Natural killer cell (primary cell): ENCODE measurements at regions not wholly inside any gene's neighbourhood (a gene's known extent, or its start where the extent isn't known, plus 50 kb on each side); places are given as distances from the start of the nearest gene placed in this dataset.

ENCODE experiments used
- ATAC-seq, 3 donors: fragments of 150-1000 bp in 2 of 3; fragments of 200-7000 bp in 1 of 3; cut with Tn5 transposase; 1 replicate in 1 of 3; 2 replicates in 2 of 3; pipeline ENCODE4 v1.10.0; 2021; ENCODE audit warnings: mild to moderate bottlenecking in 2 of 3, moderate library complexity in 2 of 3
- DNase-seq, 2 donors: peaks; one replicate each; pipeline versions ENCODE4 v3.0.0 to v3.0.0-alpha.2; 2013 to 2021; ENCODE audit warnings: mixed read lengths in 1 of 2
- H3K27ac ChIP-seq: one replicate; pipeline ENCODE4 v1.5.1; 2013; ENCODE audit warnings: mild to moderate bottlenecking, low read length
- H3K27me3 ChIP-seq: one replicate; pipeline ENCODE4 v1.6.1; 2013; ENCODE audit warnings: low read length; ENCODE audit not compliant: control insufficient read depth, insufficient read depth
- H3K36me3 ChIP-seq: one replicate; pipeline ENCODE4 v1.6.1; 2013; ENCODE audit warnings: low read length; ENCODE audit not compliant: control insufficient read depth, insufficient read depth
- H3K4me1 ChIP-seq: one replicate; pipeline ENCODE4 v1.6.1; 2013; ENCODE audit warnings: low read length; ENCODE audit not compliant: control insufficient read depth, insufficient read depth
- H3K4me3 ChIP-seq: one replicate; pipeline ENCODE4 v1.5.1; 2013; ENCODE audit warnings: low read length
- H3K9me3 ChIP-seq: one replicate; pipeline ENCODE4 v1.6.1; 2013; ENCODE audit warnings: low read length; ENCODE audit not compliant: control insufficient read depth, insufficient read depth
- H3K27ac Mint-ChIP-seq, 2 donors: one replicate each; pipeline ENCODE4 v1.8.0; 2022; ENCODE audit warnings: mild to moderate bottlenecking in 2 of 2, mixed read lengths in 2 of 2, moderate library complexity in 1 of 2
- H3K27me3 Mint-ChIP-seq, 2 donors: one replicate each; pipeline ENCODE4 v1.8.0; 2022; ENCODE audit warnings: low read depth in 2 of 2, mixed read lengths in 2 of 2
- H3K36me3 Mint-ChIP-seq: one replicate; pipeline ENCODE4 v1.8.0; 2022; ENCODE audit warnings: mixed read lengths
- H3K4me1 Mint-ChIP-seq, 2 donors: one replicate each; pipeline ENCODE4 v1.8.0; 2022; ENCODE audit warnings: mixed read lengths in 2 of 2
- H3K4me3 Mint-ChIP-seq: one replicate; pipeline ENCODE4 v1.8.0; 2022; ENCODE audit warnings: mild to moderate bottlenecking, moderate library complexity, mixed read lengths
- H3K9me3 Mint-ChIP-seq, 2 donors: one replicate each; pipeline ENCODE4 v1.8.0; 2022; ENCODE audit warnings: mixed read lengths in 2 of 2
- WGBS: methylation state at CpG from one replicate; pipeline ENCODE4 v1.1.7; 2013; ENCODE audit warnings: missing lambda C conversion rate; ENCODE audit not compliant: insufficient coverage; 5-methylcytosine and 5-hydroxymethylcytosine counted together
- intact Hi-C: fragments of 100-400 bp; cut with micrococcal nuclease; formaldehyde crosslinking; loops from one replicate; pipeline ENCODE4 v1.14.2; 2022
- TF ChIP-seq, protein P1 (sequence below): fragments of 200-600 bp; IDR thresholded peaks from one replicate; pipeline ENCODE4 v1.8.0; 2022; ENCODE audit warnings: antibody characterized with exemption

DNA sequence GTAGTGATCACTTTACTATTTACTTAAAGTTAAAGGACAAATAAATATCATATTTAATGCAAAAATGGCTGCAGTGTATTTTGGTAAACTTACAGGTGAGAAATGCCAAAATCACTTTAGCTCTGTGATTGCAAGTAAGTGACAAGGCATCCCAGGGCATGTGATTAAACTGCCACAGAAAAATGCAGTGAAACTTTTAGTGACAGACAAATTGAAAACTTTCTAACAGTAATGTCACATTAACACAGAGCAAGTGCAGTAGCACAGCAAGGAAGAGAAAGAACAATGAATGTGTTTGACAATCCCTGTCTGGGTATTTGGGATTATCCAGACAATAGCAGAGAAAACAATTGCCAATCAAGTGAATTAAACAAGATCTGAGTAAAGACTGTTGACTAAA, 606.8 kb downstream of the SLCO4C1 start:
- Mint-ChIP-seq H3K27ac (no peak overlapping the region), H3K36me3 (no peaks in the 10 kb centered on the region), H3K27me3 (no peaks in the 10 kb centered on the region), H3K4me1 (no peaks in the 10 kb centered on the region), H3K4me3 (no peak overlapping the region), H3K9me3 (no peaks in the 10 kb centered on the region)
- Histone ChIP-seq H3K4me1 (no peaks in the 10 kb centered on the region), H3K9me3 (no peaks in the 10 kb centered on the region), H3K36me3 (no peaks in the 10 kb centered on the region), H3K27ac (no peak overlapping the region), H3K27me3 (no peaks in the 10 kb centered on the region), H3K4me3 (no peak overlapping the region)
- DNase-seq (no peak), ATAC-seq (no peak)
- intact Hi-C loops, result no loop called here
- TF ChIP-seq, protein P1, sequence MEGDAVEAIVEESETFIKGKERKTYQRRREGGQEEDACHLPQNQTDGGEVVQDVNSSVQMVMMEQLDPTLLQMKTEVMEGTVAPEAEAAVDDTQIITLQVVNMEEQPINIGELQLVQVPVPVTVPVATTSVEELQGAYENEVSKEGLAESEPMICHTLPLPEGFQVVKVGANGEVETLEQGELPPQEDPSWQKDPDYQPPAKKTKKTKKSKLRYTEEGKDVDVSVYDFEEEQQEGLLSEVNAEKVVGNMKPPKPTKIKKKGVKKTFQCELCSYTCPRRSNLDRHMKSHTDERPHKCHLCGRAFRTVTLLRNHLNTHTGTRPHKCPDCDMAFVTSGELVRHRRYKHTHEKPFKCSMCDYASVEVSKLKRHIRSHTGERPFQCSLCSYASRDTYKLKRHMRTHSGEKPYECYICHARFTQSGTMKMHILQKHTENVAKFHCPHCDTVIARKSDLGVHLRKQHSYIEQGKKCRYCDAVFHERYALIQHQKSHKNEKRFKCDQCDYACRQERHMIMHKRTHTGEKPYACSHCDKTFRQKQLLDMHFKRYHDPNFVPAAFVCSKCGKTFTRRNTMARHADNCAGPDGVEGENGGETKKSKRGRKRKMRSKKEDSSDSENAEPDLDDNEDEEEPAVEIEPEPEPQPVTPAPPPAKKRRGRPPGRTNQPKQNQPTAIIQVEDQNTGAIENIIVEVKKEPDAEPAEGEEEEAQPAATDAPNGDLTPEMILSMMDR, result no peak

DNA sequence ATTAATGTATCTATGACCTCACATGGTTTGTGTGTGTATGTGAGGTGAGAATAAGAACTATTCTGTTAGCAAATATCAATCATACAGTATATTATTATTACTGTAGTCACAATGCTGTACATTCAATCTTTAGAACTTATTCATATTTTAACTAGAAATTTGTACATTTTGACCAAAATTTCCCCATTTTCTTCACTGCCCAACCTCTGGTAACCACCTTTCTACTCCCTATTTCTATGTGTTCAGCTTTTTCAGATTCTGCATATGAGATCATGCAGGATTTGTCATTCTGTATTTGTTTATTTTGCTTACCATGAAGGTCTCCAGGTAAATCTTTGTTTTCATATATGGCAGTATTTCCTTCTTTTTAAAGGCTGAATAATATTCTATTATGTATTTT, 607.9 kb downstream of the SLCO4C1 start:
- H3K4me1 Mint-ChIP-seq, result no peaks in the 10 kb centered on the region
- no peaks in the 10 kb centered on the region for H3K27me3 Mint-ChIP-seq
- no peak overlapping the region for H3K4me3 Mint-ChIP-seq
- no peak overlapping the region for H3K27ac Mint-ChIP-seq
- H3K4me3 ChIP-seq, result no peak overlapping the region
- ATAC-seq (no peak), DNase-seq (no peak)
- no peaks in the 10 kb centered on the region for H3K9me3 Mint-ChIP-seq
- H3K27ac ChIP-seq, result no peak overlapping the region
- intact Hi-C loops, result no loop called here
- H3K36me3 ChIP-seq, result no peaks in the 10 kb centered on the region
- TF ChIP-seq, protein P1, result no peak
- no peaks in the 10 kb centered on the region for H3K4me1 ChIP-seq
- no peaks in the 10 kb centered on the region for H3K27me3 ChIP-seq
- no peaks in the 10 kb centered on the region for H3K36me3 Mint-ChIP-seq
- H3K9me3 ChIP-seq, result no peaks in the 10 kb centered on the region

GRCh38 chr5:101687349-101687985, 608.6 kb downstream of the SLCO4C1 start:
- TF ChIP-seq, protein P1, result no peak
- H3K27me3 Mint-ChIP-seq, result no peaks in the 10 kb centered on the region
- no peaks in the 10 kb centered on the region for H3K27me3 ChIP-seq
- H3K27ac ChIP-seq, result no peak overlapping the region
- intact Hi-C loops, result no loop called here
- H3K4me1 Mint-ChIP-seq, result no peaks in the 10 kb centered on the region
- H3K9me3 Mint-ChIP-seq, result peaks cover 0 to under 1% of the 10 kb centered on the region in 2 donors
- no peak overlapping the region for H3K27ac Mint-ChIP-seq
- H3K36me3 Mint-ChIP-seq, result no peaks in the 10 kb centered on the region
- H3K36me3 ChIP-seq, result no peaks in the 10 kb centered on the region
- no peak for DNase-seq
- no peak for ATAC-seq
- H3K4me3 Mint-ChIP-seq, result no peak overlapping the region
- no peaks in the 10 kb centered on the region for H3K4me1 ChIP-seq
- H3K9me3 ChIP-seq, result no peaks in the 10 kb centered on the region
- H3K4me3 ChIP-seq, result no peak overlapping the region

- H3K36me3 Mint-ChIP-seq, result no peaks in the 10 kb centered on the region
- no peaks in the 10 kb centered on the region for H3K36me3 ChIP-seq
- no peak overlapping the region for H3K27ac ChIP-seq
- no peak for ATAC-seq
- no peaks in the 10 kb centered on the region for H3K4me1 Mint-ChIP-seq
- H3K9me3 ChIP-seq, result no peaks in the 10 kb centered on the region
- DNase-seq, result no peak
- TF ChIP-seq, protein P1, result no peak
- H3K9me3 Mint-ChIP-seq, result peaks cover 0 to 2% of the 10 kb centered on the region in 2 donors
- no peak overlapping the region for H3K4me3 ChIP-seq
- H3K4me3 Mint-ChIP-seq, result no peak overlapping the region
- intact Hi-C loops, result no loop called here
- no peaks in the 10 kb centered on the region for H3K4me1 ChIP-seq
- H3K27ac Mint-ChIP-seq, result no peak overlapping the region
- H3K27me3 ChIP-seq, result no peaks in the 10 kb centered on the region
- WGBS, result 88% methylated on average over 1 of the region's 3 CpGs
- no peaks in the 10 kb centered on the region for H3K27me3 Mint-ChIP-seq
Measured at GRCh38 chr5:101686536-101687157, 609.4 kb downstream of the SLCO4C1 start.
